Astrocyte of the spinal cord (primary cell): ENCODE measurements at regions not wholly inside any gene's neighbourhood (a gene's known extent, or its start where the extent isn't known, plus 50 kb on each side); places are given as distances from the start of the nearest gene placed in this dataset.

ENCODE experiments used
- DNase-seq: peaks from one replicate; pipeline ENCODE4 v3.0.0; 2011; ENCODE audit warnings: low read depth, low spot score
- H3K4me3 ChIP-seq: 2 replicates; pipeline ENCODE4 v1.5.1; 2011; ENCODE audit warnings: low read depth, mild to moderate bottlenecking, low read length, moderate library complexity
- in situ Hi-C: cut with HindIII; loops from 2 replicates; pipeline ENCODE4 v1.10.0; 2017; ENCODE audit warnings: low sequenced_read_pairs
- TF ChIP-seq, protein P1 (sequence below): IDR thresholded peaks from 2 replicates; pipeline ENCODE4 v1.5.1; 2012; ENCODE audit warnings: low read depth, mild to moderate bottlenecking, low read length, inconsistent platforms

DNA sequence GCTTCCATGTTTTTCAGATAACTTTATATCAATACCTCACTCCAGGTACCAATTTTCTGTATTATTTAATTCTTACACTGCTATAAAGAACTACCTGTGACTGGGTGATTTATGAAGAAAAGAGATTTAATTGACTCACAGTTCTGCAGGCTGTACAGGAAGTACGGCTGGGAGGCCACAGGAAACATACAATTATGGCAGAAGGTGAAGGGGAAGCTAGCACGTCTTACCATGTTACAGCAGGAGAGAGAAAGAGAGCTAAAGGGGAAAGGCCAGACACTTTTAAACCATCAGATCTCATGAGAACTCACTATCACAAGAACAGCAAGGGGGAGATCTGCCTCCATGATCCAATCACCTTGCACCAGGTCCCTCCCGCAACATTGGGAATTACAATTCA, 119.1 kb upstream of the BMP5 start:
- TF ChIP-seq, protein P1, sequence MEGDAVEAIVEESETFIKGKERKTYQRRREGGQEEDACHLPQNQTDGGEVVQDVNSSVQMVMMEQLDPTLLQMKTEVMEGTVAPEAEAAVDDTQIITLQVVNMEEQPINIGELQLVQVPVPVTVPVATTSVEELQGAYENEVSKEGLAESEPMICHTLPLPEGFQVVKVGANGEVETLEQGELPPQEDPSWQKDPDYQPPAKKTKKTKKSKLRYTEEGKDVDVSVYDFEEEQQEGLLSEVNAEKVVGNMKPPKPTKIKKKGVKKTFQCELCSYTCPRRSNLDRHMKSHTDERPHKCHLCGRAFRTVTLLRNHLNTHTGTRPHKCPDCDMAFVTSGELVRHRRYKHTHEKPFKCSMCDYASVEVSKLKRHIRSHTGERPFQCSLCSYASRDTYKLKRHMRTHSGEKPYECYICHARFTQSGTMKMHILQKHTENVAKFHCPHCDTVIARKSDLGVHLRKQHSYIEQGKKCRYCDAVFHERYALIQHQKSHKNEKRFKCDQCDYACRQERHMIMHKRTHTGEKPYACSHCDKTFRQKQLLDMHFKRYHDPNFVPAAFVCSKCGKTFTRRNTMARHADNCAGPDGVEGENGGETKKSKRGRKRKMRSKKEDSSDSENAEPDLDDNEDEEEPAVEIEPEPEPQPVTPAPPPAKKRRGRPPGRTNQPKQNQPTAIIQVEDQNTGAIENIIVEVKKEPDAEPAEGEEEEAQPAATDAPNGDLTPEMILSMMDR, result no peak
- DNase-seq, result no peak
- in situ Hi-C loops, result no loop called here
- no peak overlapping the region for H3K4me3 ChIP-seq

DNA sequence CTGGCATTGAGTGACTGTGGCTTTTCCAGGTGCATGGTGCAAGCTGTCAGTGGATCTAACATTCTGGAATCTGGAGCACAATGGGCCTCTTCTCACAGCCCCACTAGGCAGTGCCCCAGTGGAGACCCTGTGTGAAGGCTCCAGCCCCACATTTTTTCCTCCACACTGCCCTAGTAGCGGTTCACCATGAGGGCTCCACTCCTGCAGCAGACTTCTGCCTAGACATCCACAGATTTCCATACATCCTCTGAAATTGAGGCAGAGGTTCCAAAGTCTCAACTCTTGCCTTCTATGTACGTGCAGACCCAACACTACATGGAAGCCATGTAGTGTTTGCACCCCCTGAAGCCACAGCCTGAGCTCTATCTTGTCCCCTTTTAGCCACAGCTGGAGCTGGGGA, 118.0 kb upstream of the BMP5 start:
- H3K4me3 ChIP-seq, result no peak overlapping the region
- in situ Hi-C loops, result no loop called here
- no peak for DNase-seq
- TF ChIP-seq, protein P1, result no peak

DNA sequence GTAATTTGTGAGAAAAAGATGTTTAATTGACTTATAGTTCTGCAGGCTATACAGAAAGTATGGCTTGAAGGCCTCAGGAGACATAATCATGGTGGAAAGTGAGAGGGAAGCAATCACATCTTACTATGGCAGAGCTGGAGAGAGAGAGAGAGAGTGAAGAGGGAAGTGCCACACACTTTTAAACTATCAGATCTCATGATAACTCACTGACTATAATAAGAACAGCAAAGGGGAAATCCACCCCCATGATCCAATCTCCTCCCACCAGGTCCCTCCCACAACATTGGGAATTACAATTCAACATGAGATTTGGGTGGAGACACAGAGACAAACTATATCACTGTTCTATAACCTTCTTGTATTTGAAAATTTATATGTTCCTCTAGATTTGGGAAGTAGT, 117.2 kb upstream of the BMP5 start:
- in situ Hi-C loops, result no loop called here
- no peak for DNase-seq
- TF ChIP-seq, protein P1, result no peak
- H3K4me3 ChIP-seq, result no peak overlapping the region

DNA sequence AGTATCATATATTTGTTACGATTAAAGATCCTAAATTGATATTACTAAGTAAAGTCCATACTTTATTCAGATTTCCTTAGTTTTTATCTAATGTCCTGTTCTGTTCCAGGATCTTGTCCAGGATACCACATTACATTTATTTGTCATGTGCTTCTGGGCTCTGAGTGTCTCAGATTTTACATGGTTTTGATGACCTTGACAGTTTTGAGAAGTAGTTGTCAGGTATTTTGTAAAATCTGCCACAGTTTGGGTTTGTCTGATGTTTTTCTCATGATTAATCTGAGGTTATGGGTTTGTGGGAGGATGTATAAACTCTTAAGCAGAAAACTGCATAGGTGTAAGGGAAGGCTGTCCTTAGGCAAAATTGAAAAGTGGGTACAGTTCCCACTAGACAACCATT, 109.9 kb upstream of the BMP5 start:
- DNase-seq, result no peak
- H3K4me3 ChIP-seq, result no peak overlapping the region
- in situ Hi-C loops, result no loop called here
- TF ChIP-seq, protein P1, result no peak

DNA sequence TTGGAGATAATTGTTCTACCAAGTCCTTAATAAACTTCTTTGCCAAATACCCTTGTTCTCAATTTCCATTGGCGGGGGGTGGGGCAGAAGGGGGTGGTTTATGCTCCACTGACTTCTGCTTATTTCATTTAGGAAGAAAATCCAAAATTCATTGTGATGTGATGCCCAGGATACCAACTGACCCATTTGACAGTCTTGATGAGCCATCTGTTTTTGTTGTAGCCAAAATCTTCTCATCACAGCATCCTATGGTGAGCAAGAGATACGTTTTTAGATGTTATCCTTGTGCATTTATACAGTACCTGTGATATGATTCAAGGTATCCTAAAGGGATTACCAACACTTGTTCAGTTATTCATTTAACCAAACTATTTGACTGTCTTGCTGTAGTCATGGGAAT, 108.5 kb upstream of the BMP5 start:
- in situ Hi-C loops, result no loop called here
- no peak overlapping the region for H3K4me3 ChIP-seq
- no peak for DNase-seq
- TF ChIP-seq, protein P1, result no peak

DNA sequence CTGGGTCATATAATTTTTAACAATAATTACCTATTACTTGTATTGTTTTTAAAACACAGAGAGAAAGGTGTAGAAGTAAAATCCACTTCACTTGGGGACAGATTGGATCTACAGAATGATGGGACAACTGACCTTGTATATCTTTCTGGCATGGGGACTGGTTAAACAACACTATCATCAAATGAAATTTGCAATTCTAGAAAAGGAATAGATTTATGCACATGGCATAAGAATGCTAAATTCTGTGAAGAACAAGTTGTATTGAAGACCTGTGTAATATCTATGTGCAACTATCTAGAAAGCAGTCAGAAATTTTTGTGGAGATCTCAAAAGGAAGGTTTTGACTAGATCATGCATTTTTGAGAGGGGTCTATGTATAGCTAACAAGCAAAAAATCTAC, 106.3 kb upstream of the BMP5 start:
- no peak for DNase-seq
- in situ Hi-C loops, result no loop called here
- no peak overlapping the region for H3K4me3 ChIP-seq
- TF ChIP-seq, protein P1, result no peak

DNA sequence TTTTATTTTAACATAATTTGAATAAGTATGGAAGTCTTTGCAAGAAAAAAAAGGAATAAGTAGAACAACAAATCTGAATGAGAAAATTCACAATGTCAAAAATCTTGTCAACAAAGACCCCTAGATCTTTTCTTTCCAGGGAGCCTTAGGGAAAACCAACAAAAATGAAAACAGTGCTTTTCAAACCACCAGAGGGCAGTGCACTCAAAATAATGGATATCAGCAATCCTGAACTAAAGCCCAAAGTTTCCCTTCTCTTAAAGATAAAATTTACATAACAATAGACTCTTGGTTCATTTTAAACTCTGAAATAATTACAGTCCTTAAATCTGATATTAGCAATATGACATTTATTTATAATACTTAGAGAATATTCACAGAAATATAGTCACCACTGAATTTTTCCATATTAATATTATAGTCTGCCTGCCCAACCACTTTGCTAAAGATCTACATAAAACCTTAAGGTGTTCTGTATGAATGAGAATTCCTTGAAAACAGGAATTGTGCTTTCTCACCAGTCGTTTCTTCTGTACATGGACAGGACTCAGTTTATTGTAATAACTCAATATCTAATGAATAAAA, 105.3 kb upstream of the BMP5 start:
- TF ChIP-seq, protein P1, result peak; percentile 58
- DNase-seq, result peak; percentile 50
- in situ Hi-C loops, result no loop called here
- no peak overlapping the region for H3K4me3 ChIP-seq
